Left colon (tissue), 2 donors: ENCODE measurements at regions not wholly inside any gene's neighbourhood (a gene's known extent, or its start where the extent isn't known, plus 50 kb on each side); places are given as distances from the start of the nearest gene placed in this dataset.

Experiments used
- ATAC-seq: fragments of 200-7000 bp; cut with Tn5 transposase; one replicate; pipeline ENCODE4 v1.9.1; 2020; ENCODE audit warnings: mild to moderate bottlenecking, moderate library complexity
- DNase-seq, 2 donors: peaks; one replicate each; pipeline ENCODE4 v3.0.0-alpha.2; 2020
- intact Hi-C, 2 donors: fragments of 100-400 bp; cut with DNase I in 1 of 2; cut with micrococcal nuclease in 1 of 2; formaldehyde crosslinking; loops; one replicate each; pipeline versions ENCODE4 v1.11.2 to v1.14.0; 2022; cut with DNase I, micrococcal nuclease
- donor health status: DM: no; HTN: no; CAD: no.
- donor health status: DM: yes; HTN: yes; CAD: no.

DNA sequence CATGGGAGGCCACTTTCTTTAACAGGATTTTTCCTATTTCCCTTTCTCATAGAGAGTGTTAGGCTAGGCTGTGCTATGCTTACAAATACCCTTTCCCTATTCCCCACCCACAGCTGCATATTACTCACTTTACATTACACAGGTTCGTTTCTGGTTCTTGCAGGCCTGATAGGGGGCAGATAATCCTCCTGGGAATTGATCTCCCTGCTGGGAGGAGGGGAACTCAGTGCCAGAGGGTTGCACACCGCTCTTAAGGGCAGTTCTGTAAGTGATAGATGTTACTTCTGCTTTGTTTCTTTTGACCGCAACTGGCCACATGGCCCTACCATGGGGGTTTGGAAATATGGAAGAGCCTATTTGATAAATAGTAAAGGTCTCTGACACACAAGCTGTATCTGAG lies 54.0 kb upstream of the NTRK2 start:
- no peak for DNase-seq
- ATAC-seq, result no peak
- intact Hi-C loops, result no loop called here

DNA sequence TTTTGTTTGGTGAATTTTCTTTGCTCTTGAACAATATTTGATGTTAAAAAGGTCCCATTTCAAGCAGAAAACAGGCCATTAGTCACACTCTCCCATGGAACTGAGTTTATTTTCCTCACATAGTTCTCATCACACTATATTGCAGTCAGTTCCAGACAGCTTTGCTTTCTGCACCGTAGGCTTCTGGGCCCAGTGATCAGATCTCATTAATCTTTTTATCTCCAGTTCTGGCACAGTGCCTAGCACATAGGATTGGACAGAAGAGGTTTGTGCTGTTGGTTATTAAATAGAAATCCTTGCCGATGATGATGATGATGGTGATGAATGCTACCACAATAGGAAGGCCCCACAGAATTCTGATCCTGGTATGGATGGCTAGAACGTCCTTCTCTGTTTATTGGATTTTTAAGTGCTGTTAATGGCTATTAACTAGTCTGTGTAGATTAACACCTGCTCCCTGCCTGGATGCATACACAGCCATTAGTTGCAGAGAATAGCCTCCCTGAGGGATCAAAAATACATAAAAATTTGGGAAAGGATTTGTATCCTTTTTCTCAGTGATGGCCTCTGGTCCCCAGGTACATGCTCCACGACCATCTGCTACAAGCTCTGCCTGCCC lies 52.0 kb upstream of the NTRK2 start:
- intact Hi-C loops, result no loop called here
- no peak for DNase-seq
- ATAC-seq, result no peak
